ENCODE measurements at regions not wholly inside any gene's neighbourhood (a gene's known extent, or its start where the extent isn't known, plus 50 kb on each side); places are given as distances from the start of the nearest gene placed in this dataset.

DNA sequence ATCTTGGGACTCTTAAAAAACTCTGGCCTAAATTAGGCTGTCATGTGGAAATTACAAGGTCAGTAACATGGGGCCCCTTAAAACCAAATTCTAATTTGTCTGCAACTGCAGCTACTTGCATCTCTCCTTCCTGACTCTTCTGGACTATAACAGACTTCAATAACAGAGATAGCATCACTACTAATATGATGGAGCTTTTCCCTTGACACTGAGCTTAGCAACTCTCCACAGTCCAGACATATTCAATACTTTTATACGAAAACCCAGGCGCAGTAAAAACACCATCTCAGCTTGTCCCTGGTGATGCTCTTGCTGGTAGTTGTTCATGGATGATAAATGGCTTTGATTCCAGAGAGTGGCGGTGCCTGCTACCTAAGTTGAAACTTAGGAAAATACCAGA, 850.4 kb downstream of the STIM2 start:
- Histone ChIP-seq H3K9me3 (ENCODE audit: control insufficient read depth in 2 of 2, low read length in 2 of 2) (no peaks in the 10 kb centered on the region), H3K4me1 (ENCODE audit: control insufficient read depth in 2 of 2, insufficient read depth in 2 of 2, low read length in 2 of 2) (no peaks in the 10 kb centered on the region), H3K9ac (ENCODE audit: low read depth in 1 of 2, low read length in 2 of 2) (no peak overlapping the region), H3K36me3 (ENCODE audit: control insufficient read depth in 2 of 2, insufficient read depth in 2 of 2, low read length in 2 of 2) (no peaks in the 10 kb centered on the region), H3K27me3 (ENCODE audit: control insufficient read depth in 2 of 2, insufficient read depth in 2 of 2, low read length in 2 of 2) (no peaks in the 10 kb centered on the region), H3K27ac (ENCODE audit: low read depth in 2 of 2, low read length in 2 of 2) (no peak overlapping the region), H3K4me3 (ENCODE audit: low read length in 2 of 2) (no peak overlapping the region)

DNA sequence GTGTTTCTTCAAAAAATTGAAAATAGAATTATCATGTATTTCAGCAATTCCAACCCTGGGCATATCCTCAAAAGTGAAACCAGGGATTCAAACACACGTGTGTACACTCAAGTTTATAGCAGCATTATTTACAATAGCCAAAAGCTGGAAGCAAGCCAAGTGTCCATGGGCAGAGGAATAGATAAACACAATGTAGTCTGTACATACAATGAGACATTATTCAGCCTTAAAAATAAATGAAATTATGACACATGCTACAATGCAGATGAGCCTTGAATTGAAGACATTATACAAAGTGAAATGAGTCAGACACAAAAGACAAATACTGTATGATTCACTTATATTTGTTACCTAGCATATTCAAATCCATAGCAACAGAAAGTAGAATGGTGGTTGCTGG, 853.4 kb downstream of the STIM2 start:
- Histone ChIP-seq H3K36me3 (ENCODE audit: control insufficient read depth in 2 of 2, insufficient read depth in 2 of 2, low read length in 2 of 2) (no peaks in the 10 kb centered on the region), H3K4me3 (ENCODE audit: low read length in 2 of 2) (no peak overlapping the region), H3K27me3 (ENCODE audit: control insufficient read depth in 2 of 2, insufficient read depth in 2 of 2, low read length in 2 of 2) (no peaks in the 10 kb centered on the region), H3K4me1 (ENCODE audit: control insufficient read depth in 2 of 2, insufficient read depth in 2 of 2, low read length in 2 of 2) (no peaks in the 10 kb centered on the region), H3K9me3 (ENCODE audit: control insufficient read depth in 2 of 2, low read length in 2 of 2) (no peaks in the 10 kb centered on the region), H3K9ac (ENCODE audit: low read depth in 1 of 2, low read length in 2 of 2) (no peak overlapping the region), H3K27ac (ENCODE audit: low read depth in 2 of 2, low read length in 2 of 2) (no peak overlapping the region)

DNA sequence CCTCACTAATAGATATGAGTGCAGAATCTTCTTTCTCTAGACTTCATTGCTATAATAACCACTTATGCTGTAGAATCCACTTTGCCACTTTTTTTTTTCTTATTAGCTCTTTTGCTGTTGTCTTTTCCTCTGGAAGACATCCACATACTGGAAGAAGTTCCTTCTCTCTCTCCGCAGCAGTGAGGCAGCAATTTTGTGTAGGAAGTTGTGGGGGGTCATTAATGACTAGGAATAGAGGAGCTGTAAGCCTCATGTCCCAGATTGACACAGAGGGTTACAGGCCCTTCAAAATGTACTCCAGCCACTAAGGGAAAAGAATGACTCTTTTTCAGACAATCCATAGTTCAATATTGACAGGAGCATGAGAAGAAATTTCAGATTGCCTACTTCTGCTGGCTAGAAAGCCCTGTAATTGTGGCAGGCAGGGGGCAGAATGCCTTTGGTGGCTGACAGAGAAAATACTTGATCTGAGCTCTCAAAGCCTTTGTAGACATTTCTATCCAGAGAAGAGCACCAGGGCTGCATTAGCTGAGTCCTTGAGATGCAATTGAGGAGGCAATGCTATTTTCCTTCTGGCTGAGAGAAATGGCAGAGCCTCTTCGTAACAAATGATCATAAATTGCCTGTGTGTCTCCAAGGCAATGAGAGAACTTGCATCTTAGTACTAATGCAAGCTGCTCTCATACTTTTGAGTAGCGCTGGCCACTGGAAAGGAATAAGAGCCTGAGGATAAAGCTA, 856.2 kb downstream of the STIM2 start:
- Histone ChIP-seq H3K4me3 (ENCODE audit: low read length in 2 of 2) (no peak overlapping the region), H3K4me1 (ENCODE audit: control insufficient read depth in 2 of 2, insufficient read depth in 2 of 2, low read length in 2 of 2) (no peaks in the 10 kb centered on the region), H3K27ac (ENCODE audit: low read depth in 2 of 2, low read length in 2 of 2) (peak overlapping the region in 1 of 2 donors; percentile 43), H3K36me3 (ENCODE audit: control insufficient read depth in 2 of 2, insufficient read depth in 2 of 2, low read length in 2 of 2) (no peaks in the 10 kb centered on the region), H3K9me3 (ENCODE audit: control insufficient read depth in 2 of 2, low read length in 2 of 2) (no peaks in the 10 kb centered on the region), H3K9ac (ENCODE audit: low read depth in 1 of 2, low read length in 2 of 2) (no peak overlapping the region), H3K27me3 (ENCODE audit: control insufficient read depth in 2 of 2, insufficient read depth in 2 of 2, low read length in 2 of 2) (no peaks in the 10 kb centered on the region)

DNA sequence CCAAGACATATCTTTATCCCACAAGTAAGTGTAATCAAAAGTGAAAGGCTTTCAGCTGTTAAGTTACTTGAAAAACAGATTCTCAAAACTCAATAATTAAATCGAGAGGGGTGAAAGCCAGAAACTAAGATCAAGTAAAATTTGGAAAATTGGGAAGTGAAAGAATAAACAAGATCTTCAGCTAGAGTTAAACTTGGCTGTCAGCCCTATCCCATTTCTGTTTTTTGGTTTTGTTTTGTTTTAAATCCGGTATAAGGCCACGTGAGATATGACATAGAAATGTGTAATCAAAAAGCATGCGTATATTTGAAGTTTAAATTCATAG, 856.8 kb downstream of the STIM2 start:
- Histone ChIP-seq H3K27me3 (ENCODE audit: control insufficient read depth in 2 of 2, insufficient read depth in 2 of 2, low read length in 2 of 2) (no peaks in the 10 kb centered on the region), H3K27ac (ENCODE audit: low read depth in 2 of 2, low read length in 2 of 2) (peak overlapping the region in 1 of 2 donors; percentile 43), H3K9ac (ENCODE audit: low read depth in 1 of 2, low read length in 2 of 2) (no peak overlapping the region), H3K4me1 (ENCODE audit: control insufficient read depth in 2 of 2, insufficient read depth in 2 of 2, low read length in 2 of 2) (no peaks in the 10 kb centered on the region), H3K9me3 (ENCODE audit: control insufficient read depth in 2 of 2, low read length in 2 of 2) (no peaks in the 10 kb centered on the region), H3K4me3 (ENCODE audit: low read length in 2 of 2) (no peak overlapping the region), H3K36me3 (ENCODE audit: control insufficient read depth in 2 of 2, insufficient read depth in 2 of 2, low read length in 2 of 2) (no peaks in the 10 kb centered on the region)

DNA sequence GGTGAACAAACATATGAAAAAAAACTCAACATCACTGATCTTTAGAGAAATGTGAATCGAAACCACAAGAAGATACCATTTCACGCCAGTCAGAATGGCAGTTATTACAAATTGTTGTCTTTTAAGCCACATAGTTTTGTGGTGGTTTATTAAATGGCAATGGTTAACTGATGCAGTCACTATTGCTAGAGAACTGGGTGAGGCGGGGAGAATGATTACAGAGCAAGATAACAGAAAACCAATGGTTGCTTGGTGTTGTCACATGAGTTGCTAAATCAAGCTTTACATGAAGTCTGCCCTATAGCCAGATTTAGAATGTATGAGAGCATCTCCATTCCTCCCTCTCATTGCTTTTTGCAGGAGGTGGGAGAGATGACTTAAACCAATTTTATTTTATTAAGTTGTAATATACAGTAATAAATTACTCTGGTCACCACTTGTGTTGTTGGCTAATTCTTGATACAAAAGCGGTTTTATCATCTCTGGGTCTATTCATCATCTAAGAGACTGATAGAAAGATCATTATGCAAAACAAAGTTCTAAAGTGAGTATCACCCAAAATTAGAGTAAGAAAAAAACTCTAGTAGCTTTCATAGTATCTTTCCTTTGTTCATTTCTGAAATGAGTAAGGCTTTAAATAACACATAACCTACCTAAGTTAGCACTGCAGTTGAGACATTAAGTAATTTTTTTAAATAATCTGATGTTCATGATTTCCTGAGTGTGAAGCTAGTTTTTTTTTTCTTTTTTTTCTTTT, 859.5 kb downstream of the STIM2 start:
- no peaks in the 10 kb centered on the region for H3K27me3 ChIP-seq (ENCODE audit: control insufficient read depth in 2 of 2, insufficient read depth in 2 of 2, low read length in 2 of 2)
- no peak overlapping the region for H3K4me3 ChIP-seq (ENCODE audit: low read length in 2 of 2)
- no peaks in the 10 kb centered on the region for H3K9me3 ChIP-seq (ENCODE audit: control insufficient read depth in 2 of 2, low read length in 2 of 2)
- H3K36me3 ChIP-seq (ENCODE audit: control insufficient read depth in 2 of 2, insufficient read depth in 2 of 2, low read length in 2 of 2) = no peaks in the 10 kb centered on the region
- H3K4me1 ChIP-seq (ENCODE audit: control insufficient read depth in 2 of 2, insufficient read depth in 2 of 2, low read length in 2 of 2) = no peaks in the 10 kb centered on the region
- no peak overlapping the region for H3K27ac ChIP-seq (ENCODE audit: low read depth in 2 of 2, low read length in 2 of 2)
- no peak overlapping the region for H3K9ac ChIP-seq (ENCODE audit: low read depth in 1 of 2, low read length in 2 of 2)

- no peaks in the 10 kb centered on the region for H3K27me3 ChIP-seq (ENCODE audit: control insufficient read depth in 2 of 2, insufficient read depth in 2 of 2, low read length in 2 of 2)
- H3K4me3 ChIP-seq (ENCODE audit: low read length in 2 of 2) = no peak overlapping the region
- no peak overlapping the region for H3K27ac ChIP-seq (ENCODE audit: low read depth in 2 of 2, low read length in 2 of 2)
- no peaks in the 10 kb centered on the region for H3K36me3 ChIP-seq (ENCODE audit: control insufficient read depth in 2 of 2, insufficient read depth in 2 of 2, low read length in 2 of 2)
- no peaks in the 10 kb centered on the region for H3K4me1 ChIP-seq (ENCODE audit: control insufficient read depth in 2 of 2, insufficient read depth in 2 of 2, low read length in 2 of 2)
- H3K9me3 ChIP-seq (ENCODE audit: control insufficient read depth in 2 of 2, low read length in 2 of 2) = no peaks in the 10 kb centered on the region
- H3K9ac ChIP-seq (ENCODE audit: low read depth in 1 of 2, low read length in 2 of 2) = no peak overlapping the region
Measured at GRCh38 chr4:27721193-27721592, 860.6 kb downstream of the STIM2 start.

DNA sequence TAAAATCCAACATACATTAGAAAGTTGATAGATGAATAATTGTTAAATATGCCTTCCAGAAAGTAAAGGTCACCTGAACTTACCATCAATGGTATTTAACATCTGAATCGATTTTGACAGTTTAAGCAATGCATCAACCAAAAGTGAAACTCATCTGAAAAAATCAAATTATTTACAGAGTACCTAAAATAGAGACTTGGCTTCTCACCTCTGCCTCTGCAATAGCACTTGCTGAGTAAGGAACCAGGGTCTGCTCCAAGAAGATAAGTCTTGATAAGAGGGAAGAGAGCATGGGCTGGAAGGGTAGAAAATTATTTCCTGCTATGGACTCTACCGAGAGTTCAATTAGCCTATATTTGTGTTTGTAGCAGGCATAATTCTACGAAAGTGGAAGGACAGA, 868.3 kb downstream of the STIM2 start:
- no peaks in the 10 kb centered on the region for H3K27me3 ChIP-seq (ENCODE audit: control insufficient read depth in 2 of 2, insufficient read depth in 2 of 2, low read length in 2 of 2)
- H3K9ac ChIP-seq (ENCODE audit: low read depth in 1 of 2, low read length in 2 of 2) = no peak overlapping the region
- no peaks in the 10 kb centered on the region for H3K36me3 ChIP-seq (ENCODE audit: control insufficient read depth in 2 of 2, insufficient read depth in 2 of 2, low read length in 2 of 2)
- H3K9me3 ChIP-seq (ENCODE audit: control insufficient read depth in 2 of 2, low read length in 2 of 2) = no peaks in the 10 kb centered on the region
- H3K27ac ChIP-seq (ENCODE audit: low read depth in 2 of 2, low read length in 2 of 2) = no peak overlapping the region
- no peak overlapping the region for H3K4me3 ChIP-seq (ENCODE audit: low read length in 2 of 2)
- no peaks in the 10 kb centered on the region for H3K4me1 ChIP-seq (ENCODE audit: control insufficient read depth in 2 of 2, insufficient read depth in 2 of 2, low read length in 2 of 2)

- H3K36me3 ChIP-seq (ENCODE audit: control insufficient read depth in 2 of 2, insufficient read depth in 2 of 2, low read length in 2 of 2) = no peaks in the 10 kb centered on the region
- H3K27me3 ChIP-seq (ENCODE audit: control insufficient read depth in 2 of 2, insufficient read depth in 2 of 2, low read length in 2 of 2) = no peaks in the 10 kb centered on the region
- H3K4me1 ChIP-seq (ENCODE audit: control insufficient read depth in 2 of 2, insufficient read depth in 2 of 2, low read length in 2 of 2) = no peaks in the 10 kb centered on the region
- no peak overlapping the region for H3K4me3 ChIP-seq (ENCODE audit: low read length in 2 of 2)
- no peak overlapping the region for H3K9ac ChIP-seq (ENCODE audit: low read depth in 1 of 2, low read length in 2 of 2)
- no peak overlapping the region for H3K27ac ChIP-seq (ENCODE audit: low read depth in 2 of 2, low read length in 2 of 2)
- no peaks in the 10 kb centered on the region for H3K9me3 ChIP-seq (ENCODE audit: control insufficient read depth in 2 of 2, low read length in 2 of 2)
Measured at GRCh38 chr4:27742816-27743215, 882.2 kb downstream of the STIM2 start.

DNA sequence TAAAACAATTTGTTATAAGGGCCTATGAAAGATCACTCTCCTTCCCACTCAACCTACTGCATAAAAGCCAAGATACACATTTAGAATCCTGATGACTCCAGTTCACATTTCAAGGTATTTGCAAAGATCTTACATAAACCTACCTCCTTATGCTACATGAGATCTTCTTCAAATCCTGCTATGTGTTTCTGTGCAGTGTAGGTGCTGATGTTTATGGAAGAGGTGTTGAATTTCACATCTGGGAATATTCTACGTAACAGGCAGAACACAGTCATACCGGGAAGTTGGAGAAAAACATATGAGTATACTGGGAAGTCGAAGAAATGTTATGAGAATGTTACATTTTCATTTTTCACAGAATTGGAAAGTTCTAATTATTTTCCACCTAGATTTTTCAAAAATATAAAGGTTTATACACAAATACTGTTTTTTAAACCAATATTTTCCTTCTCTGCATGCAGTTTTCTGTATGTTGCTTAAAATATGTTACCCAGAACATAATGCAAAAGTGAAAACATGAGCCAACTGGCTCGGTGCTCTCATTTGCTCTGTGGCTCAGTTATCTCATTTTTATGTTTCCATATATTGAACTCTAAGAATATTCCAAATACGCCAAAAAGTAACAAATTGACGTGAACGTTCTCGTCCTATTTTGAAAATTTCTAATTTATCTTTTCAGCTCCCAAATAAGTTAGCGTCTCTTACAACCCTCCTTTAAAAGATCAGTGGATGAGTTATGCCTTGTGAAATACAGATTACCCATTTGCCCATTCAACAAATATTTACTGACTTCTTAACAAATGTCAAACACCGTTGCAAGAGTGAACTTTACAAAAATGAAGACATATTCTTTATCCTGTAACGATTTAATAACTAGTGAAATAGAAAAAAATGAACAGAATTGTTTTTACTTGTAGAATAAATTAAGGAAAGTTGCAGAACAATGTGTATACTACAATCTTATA, 899.3 kb downstream of the STIM2 start:
- Histone ChIP-seq H3K9ac (ENCODE audit: low read depth in 1 of 2, low read length in 2 of 2) (no peak overlapping the region), H3K9me3 (ENCODE audit: control insufficient read depth in 2 of 2, low read length in 2 of 2) (no peaks in the 10 kb centered on the region), H3K4me1 (ENCODE audit: control insufficient read depth in 2 of 2, insufficient read depth in 2 of 2, low read length in 2 of 2) (no peaks in the 10 kb centered on the region), H3K4me3 (ENCODE audit: low read length in 2 of 2) (no peak overlapping the region), H3K36me3 (ENCODE audit: control insufficient read depth in 2 of 2, insufficient read depth in 2 of 2, low read length in 2 of 2) (no peaks in the 10 kb centered on the region), H3K27me3 (ENCODE audit: control insufficient read depth in 2 of 2, insufficient read depth in 2 of 2, low read length in 2 of 2) (no peaks in the 10 kb centered on the region), H3K27ac (ENCODE audit: low read depth in 2 of 2, low read length in 2 of 2) (no peak overlapping the region)

Measured in mucosa of rectum (tissue), 2 donors.